ENCODE measurements at regions not wholly inside any gene's neighbourhood (a gene's known extent, or its start where the extent isn't known, plus 50 kb on each side); places are given as distances from the start of the nearest gene placed in this dataset.

GRCh38 chr18:37637478-37637850 lies 71.9 kb upstream of the CELF4 start:
- TF ChIP-seq CTCF (IDR thresholded peaks at IDR 0.05): no peak
- TF ChIP-seq EZH2phosphoT487 (IDR thresholded peaks at IDR 0.05): no peak
- TF ChIP-seq EZH2 (IDR thresholded peaks at IDR 0.05): no peak
- H3K27me3 Mint-ChIP-seq (ENCODE audit: insufficient read depth, low read depth): peaks cover 4% of the 10 kb centered on the region
- Histone ChIP-seq H3K27me3 (no peaks in the 10 kb centered on the region), H3K36me3 (no peaks in the 10 kb centered on the region), H3K27ac (no peak overlapping the region), H3K79me2 (ENCODE audit: low read depth) (no peaks in the 10 kb centered on the region), H3K4me3 (no peak overlapping the region), H3F3A (ENCODE audit: low read depth) (peaks cover 4% of the 10 kb centered on the region), H3K4me1 (peaks cover 10% of the 10 kb centered on the region), H3K4me2 (no peak overlapping the region), H4K20me1 (ENCODE audit: low read depth) (no peaks in the 10 kb centered on the region), H3K9me3 (ENCODE audit: low read depth) (no peaks in the 10 kb centered on the region), H3K9ac (no peak overlapping the region), H2AFZ (replicated peaks) (no peak overlapping the region)
- no peak for DNase-seq (ENCODE audit: low spot score)
- no peak overlapping the region for H3K4me3 Mint-ChIP-seq
- H3K36me3 Mint-ChIP-seq: no peaks in the 10 kb centered on the region
- H3K9me3 Mint-ChIP-seq: no peaks in the 10 kb centered on the region
- H3K4me1 Mint-ChIP-seq: no peaks in the 10 kb centered on the region
- H3K27ac Mint-ChIP-seq: no peak overlapping the region

GRCh38 chr18:37636831-37637477 lies 71.4 kb upstream of the CELF4 start:
- Histone ChIP-seq H3K27me3 (no peaks in the 10 kb centered on the region), H2AFZ (replicated peaks) (no peak overlapping the region), H3K4me3 (no peak overlapping the region), H3K9ac (no peak overlapping the region), H3K4me2 (no peak overlapping the region), H3F3A (ENCODE audit: low read depth) (peaks cover 4% of the 10 kb centered on the region), H3K27ac (no peak overlapping the region), H3K4me1 (peaks cover 10% of the 10 kb centered on the region), H3K79me2 (ENCODE audit: low read depth) (no peaks in the 10 kb centered on the region), H3K9me3 (ENCODE audit: low read depth) (no peaks in the 10 kb centered on the region), H4K20me1 (ENCODE audit: low read depth) (no peaks in the 10 kb centered on the region), H3K36me3 (no peaks in the 10 kb centered on the region)
- Mint-ChIP-seq H3K4me3 (no peak overlapping the region), H3K27me3 (ENCODE audit: insufficient read depth, low read depth) (peaks cover 4% of the 10 kb centered on the region), H3K36me3 (no peaks in the 10 kb centered on the region), H3K27ac (no peak overlapping the region), H3K4me1 (no peaks in the 10 kb centered on the region), H3K9me3 (no peaks in the 10 kb centered on the region)
- DNase-seq (ENCODE audit: low spot score): no peak
- TF ChIP-seq CTCF (IDR thresholded peaks at IDR 0.05) (no peak), EZH2phosphoT487 (IDR thresholded peaks at IDR 0.05) (no peak)

- H3K27ac Mint-ChIP-seq: no peak overlapping the region
- Histone ChIP-seq H3K4me3 (no peak overlapping the region), H4K20me1 (ENCODE audit: low read depth) (no peaks in the 10 kb centered on the region), H3K4me1 (no peaks in the 10 kb centered on the region), H2AFZ (replicated peaks) (no peak overlapping the region), H3K36me3 (no peaks in the 10 kb centered on the region), H3K9ac (no peak overlapping the region), H3K27ac (no peak overlapping the region), H3K9me3 (ENCODE audit: low read depth) (no peaks in the 10 kb centered on the region), H3F3A (ENCODE audit: low read depth) (no peaks in the 10 kb centered on the region), H3K79me2 (ENCODE audit: low read depth) (no peaks in the 10 kb centered on the region), H3K4me2 (no peak overlapping the region), H3K27me3 (no peaks in the 10 kb centered on the region)
- DNase-seq (ENCODE audit: low spot score): no peak
- no peaks in the 10 kb centered on the region for H3K4me1 Mint-ChIP-seq
- peaks cover 2% of the 10 kb centered on the region for H3K27me3 Mint-ChIP-seq (ENCODE audit: insufficient read depth, low read depth)
- no peaks in the 10 kb centered on the region for H3K36me3 Mint-ChIP-seq
- H3K4me3 Mint-ChIP-seq: no peak overlapping the region
- no peak for TF ChIP-seq CTCF (IDR thresholded peaks at IDR 0.05)
- TF ChIP-seq EZH2 (IDR thresholded peaks at IDR 0.05): no peak
- no peak for TF ChIP-seq EZH2phosphoT487 (IDR thresholded peaks at IDR 0.05)
- no peaks in the 10 kb centered on the region for H3K9me3 Mint-ChIP-seq
Observed at GRCh38 chr18:37634516-37634915, 68.9 kb upstream of the CELF4 start.
